GM21515 (cell line): ENCODE measurements at regions not wholly inside any gene's neighbourhood (a gene's known extent, or its start where the extent isn't known, plus 50 kb on each side); places are given as distances from the start of the nearest gene placed in this dataset.

Experiments used
- ATAC-seq: cut with Tn5 transposase; IDR thresholded peaks from one replicate; pipeline ENCODE4 v1.9.1; 2021; ENCODE audit not compliant: unreplicated experiment

- ATAC-seq, result no peak
Observed at GRCh38 chr6:125537090-125537489, 212.3 kb upstream of the HEY2 start.

GRCh38 chr6:125539892-125540291 lies 209.5 kb upstream of the HEY2 start:
- no peak for ATAC-seq

GRCh38 chr6:125544819-125545218 lies 204.6 kb upstream of the HEY2 start:
- no peak for ATAC-seq

GRCh38 chr6:125546841-125547251 lies 202.6 kb upstream of the HEY2 start:
- ATAC-seq, result no peak

- ATAC-seq, result no peak
Observed at GRCh38 chr6:125547381-125547780, 202.1 kb upstream of the HEY2 start.

- ATAC-seq, result no peak
Observed at GRCh38 chr6:125549202-125549884, 200.1 kb upstream of the HEY2 start.

GRCh38 chr6:125550892-125551291 lies 198.5 kb upstream of the HEY2 start:
- ATAC-seq, result no peak

GRCh38 chr6:125552819-125553218 lies 196.6 kb upstream of the HEY2 start:
- no peak for ATAC-seq

- ATAC-seq, result no peak
Observed at GRCh38 chr6:125554456-125554855, 195.0 kb upstream of the HEY2 start.

- ATAC-seq, result no peak
Observed at GRCh38 chr6:125558241-125558843, 191.1 kb upstream of the HEY2 start.

- no peak for ATAC-seq
Observed at GRCh38 chr6:125558907-125559306, 190.5 kb upstream of the HEY2 start.

GRCh38 chr6:125562156-125562555 lies 187.3 kb upstream of the HEY2 start:
- ATAC-seq, result no peak

GRCh38 chr6:125564941-125565340 lies 184.5 kb upstream of the HEY2 start:
- no peak for ATAC-seq

GRCh38 chr6:125567407-125567806 lies 182.0 kb upstream of the HEY2 start:
- no peak for ATAC-seq

- no peak for ATAC-seq
Observed at GRCh38 chr6:125568609-125569008, 180.8 kb upstream of the HEY2 start.

- no peak for ATAC-seq
Observed at GRCh38 chr6:125570526-125570925, 178.9 kb upstream of the HEY2 start.

- no peak for ATAC-seq
Observed at GRCh38 chr6:125571207-125571755, 178.2 kb upstream of the HEY2 start.

- no peak for ATAC-seq
Observed at GRCh38 chr6:125574604-125575003, 174.8 kb upstream of the HEY2 start.

- no peak for ATAC-seq
Observed at GRCh38 chr6:125577124-125577662, 172.2 kb upstream of the HEY2 start.

- ATAC-seq, result no peak
Observed at GRCh38 chr6:125584468-125584939, 164.9 kb upstream of the HEY2 start.

- no peak for ATAC-seq
Observed at GRCh38 chr6:125585470-125585869, 164.0 kb upstream of the HEY2 start.

- no peak for ATAC-seq
Observed at GRCh38 chr6:125586074-125586473, 163.4 kb upstream of the HEY2 start.
